NB4 (cell line): ENCODE measurements at regions not wholly inside any gene's neighbourhood (a gene's known extent, or its start where the extent isn't known, plus 50 kb on each side); places are given as distances from the start of the nearest gene placed in this dataset.

ENCODE experiments used
- CTCF ChIP-seq: IDR thresholded peaks from one replicate; pipeline ENCODE4 v1.5.1; 2012; ENCODE audit warnings: low read depth, low read length
- MAX ChIP-seq: IDR thresholded peaks from 2 replicates; pipeline ENCODE4 v1.6.1; 2011; ENCODE audit warnings: low read depth, low read length
- MYC ChIP-seq: IDR thresholded peaks from 2 replicates; pipeline ENCODE4 v1.6.1; 2011; ENCODE audit warnings: low read depth, low read length
- POLR2A ChIP-seq: IDR thresholded peaks from 2 replicates; pipeline ENCODE4 v1.6.1; 2011; ENCODE audit warnings: mild to moderate bottlenecking; ENCODE audit not compliant: insufficient read length; ENCODE audit errors: extremely low read depth

DNA sequence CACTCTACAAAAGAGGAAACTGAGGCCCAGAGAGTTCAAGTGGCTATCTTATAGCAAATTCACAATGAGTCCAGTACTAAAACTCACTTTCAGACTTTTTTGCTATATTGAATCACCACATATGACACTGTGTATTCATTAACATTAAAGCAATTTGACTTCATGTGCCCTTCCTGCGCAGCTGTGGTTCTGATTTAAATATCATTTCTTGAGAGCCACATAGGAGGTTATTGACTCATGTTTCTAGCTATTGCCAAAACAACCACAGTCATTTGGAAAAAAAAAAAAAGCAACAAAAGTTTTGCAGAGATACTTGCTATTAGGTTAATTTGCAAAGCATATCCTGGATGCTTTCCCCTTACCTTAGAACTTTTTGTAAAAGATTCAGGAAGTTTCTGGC lies 341.2 kb downstream of the PIK3C3 start:
- TF ChIP-seq MAX (no peak), CTCF (no peak), POLR2A (no peak), MYC (no peak)
